Nephron (organoid): ENCODE measurements at regions not wholly inside any gene's neighbourhood (a gene's known extent, or its start where the extent isn't known, plus 50 kb on each side); places are given as distances from the start of the nearest gene placed in this dataset.

ENCODE experiments used
- H3K27ac Mint-ChIP-seq, 3 experiments: 2 replicates each; pipeline ENCODE4 v1.8.0; 2020; ENCODE audit warnings: mixed read lengths in 3 of 3, mild to moderate bottlenecking in 2 of 3, moderate library complexity in 1 of 3
- H3K27me3 Mint-ChIP-seq: 2 replicates; pipeline ENCODE4 v1.8.0; 2021; ENCODE audit warnings: low read depth, mild to moderate bottlenecking, moderate library complexity, mixed read lengths
- H3K36me3 Mint-ChIP-seq: 2 replicates; pipeline ENCODE4 v1.8.0; 2020; ENCODE audit warnings: low read depth, mixed read lengths
- H3K4me1 Mint-ChIP-seq: 2 replicates; pipeline ENCODE4 v1.8.0; 2020; ENCODE audit warnings: mixed read lengths
- H3K4me3 Mint-ChIP-seq, 3 experiments: 2 replicates each; pipeline ENCODE4 v1.8.0; 2020; ENCODE audit warnings: mild to moderate bottlenecking in 3 of 3, mixed read lengths in 3 of 3, moderate library complexity in 2 of 3
- H3K9me3 Mint-ChIP-seq: 2 replicates; pipeline ENCODE4 v1.8.0; 2020; ENCODE audit warnings: mixed read lengths
- TF ChIP-seq, protein P1 (sequence below), 3 experiments: fragments of 200-600 bp; sonication (generic); IDR thresholded peaks; one replicate each; pipeline ENCODE4 v1.5.0; 2021; ENCODE audit warnings: antibody characterized with exemption in 3 of 3; ENCODE audit not compliant: unreplicated experiment in 3 of 3

GRCh38 chr21:35527358-35527757 is 478.3 kb upstream of the RUNX1 start:
- H3K27me3 Mint-ChIP-seq, result peaks cover 14% of the 10 kb centered on the region
- TF ChIP-seq, protein P1, sequence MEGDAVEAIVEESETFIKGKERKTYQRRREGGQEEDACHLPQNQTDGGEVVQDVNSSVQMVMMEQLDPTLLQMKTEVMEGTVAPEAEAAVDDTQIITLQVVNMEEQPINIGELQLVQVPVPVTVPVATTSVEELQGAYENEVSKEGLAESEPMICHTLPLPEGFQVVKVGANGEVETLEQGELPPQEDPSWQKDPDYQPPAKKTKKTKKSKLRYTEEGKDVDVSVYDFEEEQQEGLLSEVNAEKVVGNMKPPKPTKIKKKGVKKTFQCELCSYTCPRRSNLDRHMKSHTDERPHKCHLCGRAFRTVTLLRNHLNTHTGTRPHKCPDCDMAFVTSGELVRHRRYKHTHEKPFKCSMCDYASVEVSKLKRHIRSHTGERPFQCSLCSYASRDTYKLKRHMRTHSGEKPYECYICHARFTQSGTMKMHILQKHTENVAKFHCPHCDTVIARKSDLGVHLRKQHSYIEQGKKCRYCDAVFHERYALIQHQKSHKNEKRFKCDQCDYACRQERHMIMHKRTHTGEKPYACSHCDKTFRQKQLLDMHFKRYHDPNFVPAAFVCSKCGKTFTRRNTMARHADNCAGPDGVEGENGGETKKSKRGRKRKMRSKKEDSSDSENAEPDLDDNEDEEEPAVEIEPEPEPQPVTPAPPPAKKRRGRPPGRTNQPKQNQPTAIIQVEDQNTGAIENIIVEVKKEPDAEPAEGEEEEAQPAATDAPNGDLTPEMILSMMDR (IDR thresholded peaks at IDR 0.05; ENCODE audit: unreplicated experiment in 3 of 3), result no peak
- no peaks in the 10 kb centered on the region for H3K9me3 Mint-ChIP-seq
- peaks cover 18% of the 10 kb centered on the region for H3K4me1 Mint-ChIP-seq
- H3K27ac Mint-ChIP-seq, result no peak overlapping the region
- H3K4me3 Mint-ChIP-seq, result no peak overlapping the region
- H3K36me3 Mint-ChIP-seq, result no peaks in the 10 kb centered on the region

- H3K36me3 Mint-ChIP-seq, result no peaks in the 10 kb centered on the region
- TF ChIP-seq, protein P1 (IDR thresholded peaks at IDR 0.05; ENCODE audit: unreplicated experiment in 3 of 3), result no peak
- H3K27ac Mint-ChIP-seq, result no peak overlapping the region
- H3K4me3 Mint-ChIP-seq, result no peak overlapping the region
- peaks cover 19% of the 10 kb centered on the region for H3K27me3 Mint-ChIP-seq
- H3K9me3 Mint-ChIP-seq, result no peaks in the 10 kb centered on the region
- peaks cover 18% of the 10 kb centered on the region for H3K4me1 Mint-ChIP-seq
Observed at GRCh38 chr21:35525443-35525842, 476.3 kb upstream of the RUNX1 start.

DNA sequence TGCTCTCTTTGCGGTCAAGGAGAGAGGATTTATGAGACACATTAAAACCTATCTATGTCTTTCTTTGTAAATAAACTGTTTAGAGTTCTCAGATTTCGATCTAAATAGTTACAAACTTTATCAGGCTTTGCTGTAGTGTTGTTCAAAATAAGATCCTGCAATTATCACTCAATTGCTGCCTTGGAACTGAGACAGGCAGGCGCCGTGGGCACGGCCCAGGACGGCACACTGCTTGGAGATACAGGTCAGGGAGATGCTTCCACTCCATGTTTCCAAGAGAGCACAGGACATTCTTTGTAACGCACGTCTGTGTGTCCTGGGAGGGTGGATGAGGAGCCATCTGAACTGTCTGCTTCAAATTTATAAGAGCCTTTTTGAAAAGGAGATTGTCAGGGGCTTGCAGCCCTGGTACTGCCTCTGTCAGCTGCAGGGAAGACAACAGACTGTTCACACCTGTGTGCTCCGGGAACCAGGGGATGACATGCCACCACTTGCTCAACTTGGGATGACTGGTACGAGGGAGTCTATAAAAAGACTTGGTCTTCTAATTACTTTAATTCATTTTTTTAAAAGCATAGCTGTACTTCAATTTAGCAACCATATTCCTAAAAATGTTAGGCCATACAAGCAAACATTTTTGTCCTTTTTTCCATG is 472.9 kb upstream of the RUNX1 start:
- no peak overlapping the region for H3K27ac Mint-ChIP-seq
- peaks cover 45% of the 10 kb centered on the region for H3K27me3 Mint-ChIP-seq
- no peaks in the 10 kb centered on the region for H3K4me1 Mint-ChIP-seq
- TF ChIP-seq, protein P1 (IDR thresholded peaks at IDR 0.05; ENCODE audit: unreplicated experiment in 3 of 3), result no peak
- H3K36me3 Mint-ChIP-seq, result no peaks in the 10 kb centered on the region
- no peaks in the 10 kb centered on the region for H3K9me3 Mint-ChIP-seq
- no peak overlapping the region for H3K4me3 Mint-ChIP-seq

- Mint-ChIP-seq H3K27me3 (peaks cover 46% of the 10 kb centered on the region), H3K4me3 (no peak overlapping the region), H3K36me3 (no peaks in the 10 kb centered on the region), H3K4me1 (no peaks in the 10 kb centered on the region), H3K9me3 (no peaks in the 10 kb centered on the region), H3K27ac (no peak overlapping the region)
- TF ChIP-seq, protein P1 (IDR thresholded peaks at IDR 0.05; ENCODE audit: unreplicated experiment in 3 of 3), result no peak
Observed at GRCh38 chr21:35521293-35521692, 472.2 kb upstream of the RUNX1 start.

- no peaks in the 10 kb centered on the region for H3K36me3 Mint-ChIP-seq
- peaks cover 46% of the 10 kb centered on the region for H3K27me3 Mint-ChIP-seq
- no peaks in the 10 kb centered on the region for H3K9me3 Mint-ChIP-seq
- H3K27ac Mint-ChIP-seq, result no peak overlapping the region
- no peak overlapping the region for H3K4me3 Mint-ChIP-seq
- TF ChIP-seq, protein P1 (IDR thresholded peaks at IDR 0.05; ENCODE audit: unreplicated experiment in 3 of 3), result no peak
- no peaks in the 10 kb centered on the region for H3K4me1 Mint-ChIP-seq
Observed at GRCh38 chr21:35520856-35521255, 471.8 kb upstream of the RUNX1 start.

GRCh38 chr21:35520302-35520701 is 471.2 kb upstream of the RUNX1 start:
- Mint-ChIP-seq H3K27ac (no peak overlapping the region), H3K4me1 (no peaks in the 10 kb centered on the region), H3K36me3 (no peaks in the 10 kb centered on the region), H3K9me3 (no peaks in the 10 kb centered on the region), H3K27me3 (peaks cover 49% of the 10 kb centered on the region), H3K4me3 (no peak overlapping the region)
- TF ChIP-seq, protein P1 (IDR thresholded peaks at IDR 0.05; ENCODE audit: unreplicated experiment in 3 of 3), result no peak
